NCI-H2029 (cell line): ENCODE measurements at regions not wholly inside any gene's neighbourhood (a gene's known extent, or its start where the extent isn't known, plus 50 kb on each side); places are given as distances from the start of the nearest gene placed in this dataset.

Experiments used
- DNase-seq: peaks from one replicate; lab custom pipeline; 2025; lab: John Stamatoyannopoulos, UW

DNA sequence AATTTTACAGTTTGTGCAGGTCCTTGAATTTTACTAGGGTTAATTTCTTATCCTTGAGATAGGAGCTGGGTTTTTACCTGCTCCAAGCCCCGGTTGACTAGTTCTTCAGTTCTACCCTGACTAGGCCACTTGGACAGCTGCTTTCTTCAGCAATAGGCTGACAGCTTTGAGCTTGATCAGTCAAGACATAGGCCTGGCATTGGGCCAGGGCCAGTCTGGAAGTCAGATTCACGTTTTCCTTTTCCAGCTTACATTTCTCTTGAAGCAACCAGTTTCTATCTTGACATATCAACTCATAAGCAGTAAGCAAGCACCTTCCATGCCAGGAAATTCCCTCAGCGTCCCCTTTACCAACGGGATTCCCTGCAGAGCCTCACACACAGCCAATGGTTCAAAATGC is 63.7 kb upstream of the AJAP1 start:
- DNase-seq: no peak

DNA sequence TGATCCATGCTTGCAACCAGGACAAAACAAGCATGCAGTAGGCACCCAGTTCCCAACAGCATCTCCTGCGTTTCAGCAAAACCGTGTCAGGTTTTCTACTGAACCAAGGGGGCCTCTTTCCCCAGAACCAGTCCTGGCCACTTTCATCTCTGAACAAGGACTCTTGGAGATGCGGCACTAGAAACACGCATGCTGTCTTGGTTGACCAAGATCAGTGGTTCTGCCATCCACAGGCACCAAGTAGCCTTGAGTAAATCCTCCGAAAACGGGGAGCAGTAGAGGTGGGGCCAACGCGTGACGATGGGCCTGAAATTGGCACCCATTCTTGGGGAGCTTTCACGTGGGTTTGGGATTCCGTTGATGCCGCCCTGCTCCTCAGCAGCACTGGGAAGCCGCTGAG is 62.5 kb upstream of the AJAP1 start:
- no peak for DNase-seq

DNA sequence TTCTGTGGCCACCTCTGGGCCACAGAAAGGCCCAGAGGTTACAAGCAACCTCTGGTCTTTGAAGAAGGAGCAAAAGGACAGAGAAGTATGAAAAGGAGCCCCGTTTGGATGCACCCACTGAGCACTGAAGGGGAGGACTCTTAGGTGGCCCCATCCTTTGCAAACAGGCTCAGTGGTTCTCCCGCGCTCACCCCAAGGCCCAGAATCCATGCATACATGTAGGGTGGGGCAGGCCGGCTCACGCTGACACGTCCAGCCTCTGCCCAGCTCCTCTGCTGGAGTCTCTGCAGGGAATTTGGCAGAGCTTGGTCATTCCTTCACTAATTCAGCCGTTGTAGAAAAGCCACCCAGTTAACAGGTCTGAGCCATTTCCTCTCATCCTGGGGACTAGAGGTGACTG is 61.3 kb upstream of the AJAP1 start:
- no peak for DNase-seq

DNA sequence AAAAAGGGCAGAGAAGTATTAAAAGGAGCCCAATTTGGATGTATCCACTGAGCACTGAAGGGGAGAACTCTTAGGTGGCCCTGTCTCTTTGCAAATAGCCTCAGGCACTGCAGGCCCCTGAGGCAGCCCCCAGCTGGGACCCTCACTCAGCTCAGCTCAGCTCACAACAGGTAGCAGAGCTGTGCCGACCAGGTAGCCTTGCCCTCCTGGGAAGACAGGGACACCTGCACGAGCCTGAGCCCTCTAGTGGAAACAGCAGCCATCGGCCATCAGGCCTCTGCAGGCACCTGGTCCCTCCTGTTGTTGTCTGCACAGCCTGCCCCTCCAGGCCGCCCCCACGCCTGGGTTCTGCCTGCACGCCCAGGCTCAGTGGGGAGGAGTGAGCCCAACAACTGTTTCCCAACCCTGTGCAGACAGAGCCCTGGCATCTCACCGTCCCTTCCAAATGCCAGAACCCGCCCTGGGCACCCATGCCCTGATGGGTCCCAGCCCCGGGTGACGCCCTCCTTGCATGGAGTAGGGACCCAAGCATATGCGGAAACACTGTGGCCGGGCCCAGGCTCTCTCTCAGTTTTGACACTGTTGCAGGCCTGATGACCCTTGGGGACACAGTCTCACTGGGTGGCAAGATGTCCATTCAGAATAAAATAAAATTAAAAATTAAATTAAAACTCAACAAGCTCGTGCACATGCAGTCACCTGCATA is 60.0 kb upstream of the AJAP1 start:
- no peak for DNase-seq

DNA sequence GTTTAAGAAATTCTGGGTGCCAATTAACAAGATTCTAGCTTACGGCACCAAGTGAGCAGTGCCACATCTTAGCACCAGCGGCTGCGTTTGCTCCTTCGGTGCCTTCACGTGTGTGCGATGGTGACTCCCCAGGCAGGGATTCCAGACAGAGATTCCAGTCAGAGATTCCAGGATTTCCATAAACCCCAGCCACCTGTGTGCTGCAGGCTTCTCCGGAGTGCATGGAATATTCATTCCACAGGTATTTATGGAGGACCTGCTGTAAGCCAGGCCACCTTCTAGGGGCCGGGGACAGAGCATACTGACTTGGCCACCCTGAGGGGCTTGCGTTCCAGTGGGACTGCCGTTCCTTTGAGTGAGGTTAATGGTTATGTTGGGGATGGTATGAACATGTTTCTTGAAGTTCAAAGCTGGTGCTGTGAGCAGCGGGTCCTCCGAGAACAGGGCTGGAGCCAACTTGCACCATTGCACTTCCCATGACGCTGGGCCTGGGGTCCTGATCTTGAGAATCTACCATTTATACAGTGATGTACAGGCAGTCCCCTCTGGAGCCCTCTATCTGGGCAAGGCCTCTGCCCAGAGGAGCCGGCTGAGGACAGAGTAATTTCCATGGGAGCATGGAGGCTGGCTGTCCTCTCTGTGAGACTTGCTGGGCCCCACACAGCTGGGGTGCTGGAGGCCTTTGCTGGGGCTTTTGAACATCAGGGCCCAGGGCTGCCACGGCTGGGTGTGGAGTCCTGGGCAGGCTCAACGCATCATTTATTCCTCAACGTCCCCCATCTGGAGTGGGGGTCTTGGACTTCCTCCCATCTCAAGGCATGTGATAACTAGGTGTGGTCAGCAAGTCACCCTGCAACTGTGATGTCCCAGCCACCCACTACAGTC is 58.8 kb upstream of the AJAP1 start:
- no peak for DNase-seq

DNA sequence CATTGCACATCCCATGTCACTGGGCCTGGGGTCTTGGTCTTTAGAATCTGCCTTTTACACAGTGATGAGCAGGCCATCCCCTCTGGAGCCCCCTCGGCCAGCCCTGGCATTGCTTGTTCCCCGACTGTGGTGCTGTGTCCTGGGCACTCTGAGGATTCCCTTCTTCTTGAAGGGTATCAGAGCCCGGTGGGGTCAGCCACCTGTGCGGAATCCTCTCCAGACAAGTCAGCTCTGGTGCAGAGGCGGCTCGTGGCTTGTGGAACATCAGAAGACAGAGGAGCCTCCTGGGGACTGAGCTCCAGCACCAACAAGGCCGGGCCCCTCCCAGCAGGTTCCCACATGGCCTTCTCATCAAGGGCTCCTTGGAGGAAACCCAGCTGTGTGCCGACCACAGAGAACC is 57.9 kb upstream of the AJAP1 start:
- no peak for DNase-seq

DNA sequence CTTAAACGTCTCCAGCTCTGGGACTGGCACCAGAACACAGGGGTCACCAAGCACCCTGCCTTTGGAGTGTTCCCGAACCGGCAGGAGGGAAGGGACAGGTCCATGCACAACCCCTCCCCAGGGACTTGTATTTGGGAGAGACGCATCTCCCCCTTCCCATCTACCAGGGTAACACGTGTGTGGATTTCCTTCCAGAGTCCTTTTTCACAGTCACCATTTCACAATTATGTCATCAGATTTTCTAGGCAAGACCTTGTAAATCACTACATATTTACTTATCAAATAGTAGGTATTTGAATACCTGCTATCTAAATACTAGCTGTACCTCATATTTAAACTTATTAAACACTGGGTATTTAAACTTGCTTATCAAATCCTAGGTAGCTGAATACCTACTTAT is 57.4 kb upstream of the AJAP1 start:
- no peak for DNase-seq

DNA sequence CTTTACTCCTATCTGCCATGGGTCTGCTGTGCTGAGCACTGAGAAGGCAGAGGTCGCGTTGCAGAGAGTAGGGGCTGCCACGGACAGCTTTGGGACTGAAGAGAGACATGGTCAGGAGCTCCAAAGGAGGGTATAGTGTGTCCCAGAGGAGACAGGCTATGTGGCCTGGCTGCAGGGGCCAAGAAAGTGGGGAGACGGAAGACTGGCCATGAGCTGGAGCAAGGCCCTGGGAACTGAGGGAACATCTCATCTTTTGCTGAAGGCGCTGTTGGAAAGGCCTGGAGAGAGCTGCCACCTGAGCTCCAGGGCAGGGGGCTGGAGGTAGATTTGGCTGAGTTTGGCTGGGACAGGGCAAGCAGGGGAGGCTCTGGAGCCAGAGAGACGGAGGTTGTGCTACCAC is 55.8 kb upstream of the AJAP1 start:
- DNase-seq: no peak

DNA sequence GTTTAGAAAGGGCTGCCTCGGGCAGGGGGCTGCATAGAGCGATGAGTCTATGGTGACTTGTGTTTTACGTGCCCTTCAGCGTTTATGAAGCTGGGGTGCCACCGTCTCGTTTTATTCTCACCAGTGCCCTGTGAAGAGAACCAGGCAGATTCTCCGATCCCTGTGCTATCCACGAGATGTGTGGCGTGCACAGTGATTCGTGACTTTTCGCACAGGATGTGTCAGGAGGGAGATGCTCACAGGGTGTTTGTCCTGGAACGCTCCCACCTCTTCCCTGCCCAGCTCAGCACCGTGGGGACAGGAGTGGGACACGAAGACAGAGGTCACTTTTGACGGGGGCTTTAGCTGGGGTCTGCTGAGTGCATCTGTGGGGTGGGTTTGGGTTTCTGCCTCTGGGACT is 54.9 kb upstream of the AJAP1 start:
- DNase-seq: no peak

DNA sequence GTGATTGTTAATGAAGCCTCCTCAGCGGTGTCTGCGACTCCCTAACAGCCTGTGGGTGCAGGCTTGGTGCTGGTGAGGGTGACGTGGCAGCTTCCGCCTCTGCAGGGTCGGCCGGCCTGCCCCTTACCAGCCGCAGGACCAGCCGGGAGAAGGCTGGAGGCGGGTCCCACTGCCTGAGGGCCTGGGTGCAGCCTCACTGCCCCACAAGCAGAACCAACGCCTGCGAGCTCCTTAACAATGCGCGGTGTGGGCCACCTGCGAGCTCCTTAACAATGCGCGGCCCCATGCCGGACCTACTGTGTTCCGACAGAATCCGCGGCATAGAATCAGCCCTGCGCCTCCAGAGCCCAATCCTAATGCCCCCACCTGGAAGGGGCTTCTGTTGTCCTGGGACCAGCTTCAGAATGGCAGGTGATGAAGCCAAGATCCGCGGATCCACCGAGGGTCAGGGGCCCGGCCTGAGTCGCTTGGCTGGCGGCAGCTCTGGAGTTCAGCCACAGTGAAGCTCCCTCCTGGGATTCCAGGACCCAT is 54.4 kb upstream of the AJAP1 start:
- no peak for DNase-seq

DNA sequence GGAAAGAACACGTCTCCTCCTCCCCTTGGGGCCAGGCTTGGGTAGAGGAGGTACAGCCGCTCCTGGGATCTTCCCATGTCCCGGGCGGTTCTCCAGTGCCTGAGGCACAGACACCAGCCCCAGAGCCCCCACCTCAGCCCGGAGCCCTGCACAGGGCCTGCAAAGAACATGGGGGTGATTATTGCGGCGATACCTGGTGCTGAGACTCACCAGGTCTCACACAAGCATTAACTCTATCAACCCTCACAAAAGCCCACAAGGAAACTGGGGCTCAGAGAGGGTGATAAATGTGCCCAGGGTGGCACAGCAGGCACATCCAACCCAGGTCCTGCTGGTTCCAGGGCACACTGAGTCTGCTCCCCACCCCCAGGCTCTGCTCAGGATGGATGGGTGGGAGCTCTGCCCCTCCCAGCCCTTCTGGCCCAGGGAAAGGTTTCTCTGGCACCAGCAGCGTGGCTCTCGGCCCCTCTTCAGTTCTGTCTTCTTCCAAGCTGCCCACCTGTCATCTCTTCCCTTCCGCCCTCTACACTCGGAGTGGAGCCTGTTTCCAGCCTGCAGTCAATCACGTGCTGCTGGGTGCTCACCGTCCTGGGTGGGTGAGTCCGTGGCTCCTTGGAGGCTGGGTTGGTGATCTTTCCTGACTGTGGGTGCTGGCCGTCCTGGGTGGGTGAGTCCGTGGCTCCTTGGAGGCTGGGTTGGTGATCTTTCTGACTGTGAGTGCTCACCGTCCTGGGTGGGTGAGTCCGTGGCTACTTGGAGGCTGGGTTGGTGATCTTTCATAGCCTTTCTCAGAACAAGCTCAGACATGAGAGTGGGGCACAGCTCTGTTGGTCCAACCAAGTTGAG is 53.6 kb upstream of the AJAP1 start:
- DNase-seq: no peak

DNA sequence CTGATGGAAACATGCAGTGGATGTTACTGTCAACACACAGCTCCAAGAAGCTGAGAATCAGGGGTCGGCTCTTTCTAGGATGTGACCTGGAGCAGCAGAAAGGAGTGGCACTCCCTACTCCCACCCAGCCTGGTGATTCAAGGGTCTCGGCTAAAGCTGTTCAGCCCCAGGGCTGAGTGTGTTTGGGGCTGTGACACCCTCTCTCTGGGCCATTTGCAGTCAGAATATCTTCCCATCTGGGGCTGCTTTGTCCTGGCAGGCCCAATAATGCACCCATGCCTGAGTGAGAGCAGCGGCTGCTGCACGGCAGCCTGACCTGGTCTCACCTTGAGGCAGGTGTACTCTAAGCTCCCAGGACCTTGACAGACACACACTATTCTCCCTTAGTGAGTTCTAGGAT is 52.5 kb upstream of the AJAP1 start:
- no peak for DNase-seq

DNA sequence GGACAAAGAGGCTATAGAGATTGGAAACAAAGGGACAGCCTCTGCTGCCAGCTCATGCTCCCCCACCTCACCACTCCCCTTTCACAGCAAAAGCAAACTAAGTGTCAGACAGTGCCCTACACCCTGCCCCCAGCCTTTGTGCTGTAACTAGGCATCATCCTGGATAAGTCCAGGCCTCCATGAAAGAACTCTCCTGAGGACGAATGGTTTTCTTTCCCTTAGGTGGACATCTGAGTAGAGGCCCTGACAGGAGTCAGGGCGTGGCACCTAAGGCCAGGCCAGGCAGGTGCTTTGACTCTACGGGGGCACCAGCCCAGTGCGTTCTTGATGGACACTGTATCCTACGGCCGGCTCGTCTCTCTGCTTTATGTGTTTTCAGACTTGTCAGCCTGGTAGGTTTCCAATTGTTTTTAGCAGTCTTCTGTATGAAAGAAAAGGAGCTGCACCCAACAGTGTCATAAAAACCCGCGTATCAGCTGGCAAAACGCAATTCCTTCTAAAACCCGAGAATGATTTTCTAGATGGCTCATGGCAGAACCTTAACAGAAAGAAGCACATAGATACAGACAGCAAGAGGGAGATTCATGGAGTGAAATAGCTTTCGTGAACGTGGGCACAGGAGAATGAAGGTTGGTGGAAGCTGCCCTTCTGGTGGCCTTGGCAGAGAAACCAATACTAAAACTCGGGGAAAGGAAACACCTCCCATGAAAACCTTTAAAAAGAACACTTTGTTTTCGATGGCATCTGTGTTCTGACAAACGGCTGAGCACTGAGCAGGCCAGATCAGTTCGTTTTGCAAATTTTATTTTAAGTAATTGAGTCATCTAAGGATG is 51.7 kb upstream of the AJAP1 start:
- DNase-seq: no peak

DNA sequence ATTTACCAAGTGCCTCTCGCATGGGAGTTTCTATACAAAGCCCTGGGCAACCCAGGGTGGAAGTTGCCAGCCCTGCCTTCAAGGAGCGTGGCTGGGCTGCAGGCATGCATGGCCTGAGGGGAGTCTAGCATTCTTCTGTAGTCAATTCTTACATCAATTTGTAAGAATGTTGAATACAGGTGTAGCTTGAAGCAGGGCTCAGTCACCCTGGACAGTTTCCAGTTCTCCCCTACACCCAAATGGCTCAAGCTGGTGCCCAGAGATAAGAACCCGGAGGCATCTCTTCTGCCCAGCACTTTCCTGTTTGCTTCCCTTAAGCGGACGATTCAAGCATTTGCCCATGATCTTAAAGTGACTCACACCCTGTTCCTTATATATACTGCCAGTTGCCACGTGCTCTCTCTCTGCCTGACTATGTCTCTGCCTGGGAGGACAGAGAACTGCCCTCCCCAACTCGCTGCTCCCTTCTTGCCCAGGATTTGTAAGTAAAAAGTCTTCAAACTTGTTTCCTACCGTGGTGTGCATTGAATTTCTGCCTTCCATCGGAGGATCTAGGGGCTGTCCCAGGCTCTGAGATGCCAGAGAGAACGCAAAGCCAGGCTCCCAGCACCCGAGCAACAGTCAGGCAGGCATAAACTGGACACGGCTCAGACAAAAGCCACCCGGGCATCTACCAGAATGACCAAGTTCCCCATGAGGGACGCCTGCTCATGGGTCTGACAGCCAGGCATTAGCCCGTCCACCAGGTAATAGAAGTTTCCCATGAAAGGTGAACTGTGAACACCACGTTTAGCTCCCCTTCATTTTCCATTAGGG is 50.9 kb upstream of the AJAP1 start:
- DNase-seq: no peak
